AG04450 (cell line): ENCODE measurements at regions not wholly inside any gene's neighbourhood (a gene's known extent, or its start where the extent isn't known, plus 50 kb on each side); places are given as distances from the start of the nearest gene placed in this dataset.

Source experiments
- CTCF ChIA-PET: fragments of 300-600, 350-600 bp; formaldehyde crosslinking; extraction: SDS; loops from one replicate; lab custom pipeline; 2022; ENCODE audit warnings: antibody characterized with exemption, inconsistent platforms; lab: Charles Lee
- POLR2A ChIA-PET: fragments of 350-600 bp; formaldehyde crosslinking; extraction: SDS; loops from one replicate; lab custom pipeline; 2021; ENCODE audit warnings: antibody characterized with exemption, inconsistent platforms; lab: Yijun Ruan, JAX
- DNase-seq: peaks from one replicate; pipeline ENCODE4 v3.0.0-alpha.2; 2011; ENCODE audit warnings: low read depth, low spot score
- H3K27ac ChIP-seq: one replicate; pipeline ENCODE4 v1.5.1; 2012; ENCODE audit warnings: low read depth, low read length, control low read depth
- H3K27me3 ChIP-seq: one replicate; pipeline ENCODE4 v1.6.0; 2012; ENCODE audit warnings: low read length; ENCODE audit not compliant: control insufficient read depth, insufficient read depth
- H3K4me3 ChIP-seq: 2 replicates; pipeline ENCODE4 v1.5.1; 2011; ENCODE audit warnings: mild to moderate bottlenecking, low read depth, low read length, control low read depth
- H3K9me3 ChIP-seq: 2 replicates; pipeline ENCODE4 v1.5.1; 2012; ENCODE audit warnings: low read length; ENCODE audit not compliant: control insufficient read depth, insufficient read depth
- TF ChIP-seq, protein P1 (sequence below): IDR thresholded peaks from 2 replicates; pipeline ENCODE4 v1.5.1; 2011; ENCODE audit warnings: low read depth, low read length, control low read depth, inconsistent platforms

DNA sequence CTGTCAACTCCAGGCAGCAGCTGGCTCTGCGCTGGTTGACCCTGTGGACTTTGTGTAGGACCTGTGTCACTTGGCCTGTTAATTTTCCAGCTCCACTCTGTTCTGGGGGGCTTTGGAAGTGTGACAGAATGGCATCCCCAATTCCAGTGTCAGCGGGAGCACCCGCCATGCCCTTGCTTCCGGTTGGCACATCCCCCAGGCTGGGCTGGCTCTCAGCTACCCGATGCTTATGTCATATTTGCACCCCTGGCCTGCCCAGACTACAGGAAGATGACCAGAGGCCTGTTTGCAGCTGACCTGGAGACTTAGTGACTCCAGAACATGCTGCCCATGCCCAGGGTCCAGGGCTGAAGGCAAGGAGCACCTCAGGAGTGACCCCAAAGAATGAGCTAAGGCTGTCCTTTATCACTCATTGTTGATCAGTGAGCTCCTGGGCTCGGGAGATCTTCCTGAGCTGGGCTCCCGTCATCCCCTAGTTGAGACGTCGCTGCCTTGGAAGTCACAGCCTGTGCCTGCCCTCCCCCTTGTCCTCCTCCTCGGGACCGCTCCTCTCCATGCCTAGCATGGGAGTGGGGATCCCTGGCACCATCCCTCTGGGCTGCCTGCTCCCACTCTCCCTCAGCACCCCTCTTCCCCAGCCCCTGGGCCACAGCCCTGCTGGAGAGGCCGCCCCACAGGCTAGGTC is 163.4 kb upstream of the RTL1 start:
- ChIA-PET CTCF (interaction anchor here (0.8 kb wide), 1 partner anchor 9 kb away, joined by 10 read pairs; no protein-coding TSS in a partner anchor), POLR2A (interaction anchor here (0.7 kb wide), 1 partner anchor 88 kb away, joined by 5 read pairs; no protein-coding TSS in a partner anchor)
- H3K27ac ChIP-seq = no peak overlapping the region
- TF ChIP-seq, protein P1, sequence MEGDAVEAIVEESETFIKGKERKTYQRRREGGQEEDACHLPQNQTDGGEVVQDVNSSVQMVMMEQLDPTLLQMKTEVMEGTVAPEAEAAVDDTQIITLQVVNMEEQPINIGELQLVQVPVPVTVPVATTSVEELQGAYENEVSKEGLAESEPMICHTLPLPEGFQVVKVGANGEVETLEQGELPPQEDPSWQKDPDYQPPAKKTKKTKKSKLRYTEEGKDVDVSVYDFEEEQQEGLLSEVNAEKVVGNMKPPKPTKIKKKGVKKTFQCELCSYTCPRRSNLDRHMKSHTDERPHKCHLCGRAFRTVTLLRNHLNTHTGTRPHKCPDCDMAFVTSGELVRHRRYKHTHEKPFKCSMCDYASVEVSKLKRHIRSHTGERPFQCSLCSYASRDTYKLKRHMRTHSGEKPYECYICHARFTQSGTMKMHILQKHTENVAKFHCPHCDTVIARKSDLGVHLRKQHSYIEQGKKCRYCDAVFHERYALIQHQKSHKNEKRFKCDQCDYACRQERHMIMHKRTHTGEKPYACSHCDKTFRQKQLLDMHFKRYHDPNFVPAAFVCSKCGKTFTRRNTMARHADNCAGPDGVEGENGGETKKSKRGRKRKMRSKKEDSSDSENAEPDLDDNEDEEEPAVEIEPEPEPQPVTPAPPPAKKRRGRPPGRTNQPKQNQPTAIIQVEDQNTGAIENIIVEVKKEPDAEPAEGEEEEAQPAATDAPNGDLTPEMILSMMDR = no peak
- no peak overlapping the region for H3K4me3 ChIP-seq
- no peaks in the 10 kb centered on the region for H3K27me3 ChIP-seq
- DNase-seq = no peak
- peaks cover 13% of the 10 kb centered on the region; the same call in 1 of the 2 replicates for H3K9me3 ChIP-seq

DNA sequence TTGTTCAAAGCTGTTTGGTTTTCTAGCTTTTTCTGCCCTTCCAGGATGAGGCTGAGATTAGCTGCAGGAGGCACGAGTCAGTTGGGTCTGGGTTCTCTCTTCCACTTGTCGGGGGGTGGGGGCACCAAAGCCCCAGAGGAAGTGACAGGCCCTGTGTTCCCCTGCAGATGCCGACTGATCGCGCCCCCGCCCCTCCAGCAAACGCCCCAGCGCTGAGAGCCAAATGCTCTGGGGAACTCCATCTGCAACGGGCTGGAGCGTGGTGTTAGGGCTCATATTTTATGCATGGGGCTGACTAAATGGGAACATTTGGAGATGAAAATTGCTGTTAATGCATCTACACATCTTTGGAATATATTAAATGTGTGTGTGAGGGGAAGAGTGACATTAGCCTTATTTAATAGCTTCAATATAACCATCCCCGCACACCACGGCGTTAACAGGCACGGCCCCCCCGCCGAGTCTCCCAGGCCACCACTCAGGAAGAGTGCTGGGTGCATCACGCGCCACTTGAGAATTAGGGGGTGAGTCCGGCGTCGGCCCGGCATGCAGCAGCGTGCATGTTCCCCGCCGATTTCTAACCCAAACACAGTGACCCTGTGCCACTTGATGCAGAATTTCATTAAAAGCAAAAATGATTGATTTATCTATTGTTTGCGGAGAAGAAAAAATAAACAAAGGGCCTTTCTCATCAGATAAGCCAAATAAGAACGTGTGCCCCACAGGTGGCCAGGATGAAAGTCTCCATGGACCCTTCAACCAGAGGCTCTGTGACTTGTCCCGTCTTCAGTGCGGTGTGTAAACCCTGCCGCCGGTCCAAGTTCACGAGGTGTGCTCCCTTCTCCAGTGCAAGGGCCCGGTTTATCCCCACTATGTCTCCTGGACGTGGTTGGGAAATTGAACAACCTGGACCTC is 165.0 kb upstream of the RTL1 start:
- no peak for DNase-seq
- Histone ChIP-seq H3K9me3 (peaks cover 13% of the 10 kb centered on the region; the same call in 1 of the 2 replicates), H3K27me3 (no peaks in the 10 kb centered on the region), H3K4me3 (no peak overlapping the region), H3K27ac (no peak overlapping the region)
- CTCF ChIA-PET = no interaction called here
- TF ChIP-seq, protein P1 = no peak
- POLR2A ChIA-PET = no interaction called here

DNA sequence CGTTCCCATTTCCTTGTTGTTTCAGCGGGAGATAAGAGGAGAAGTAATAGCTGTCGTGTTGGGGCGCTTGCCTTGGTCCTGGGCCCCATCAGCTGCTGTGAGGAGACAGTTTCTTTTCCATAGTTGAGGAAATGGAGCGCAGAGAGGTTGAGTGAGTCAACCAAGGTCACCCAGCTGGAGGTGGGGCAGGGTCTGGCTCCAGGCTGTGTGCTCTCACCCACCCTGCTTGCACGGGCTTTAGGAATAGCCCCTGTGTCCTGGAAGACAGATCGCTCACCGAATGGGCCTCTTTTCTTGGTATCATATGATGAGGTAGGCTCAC is 165.7 kb upstream of the RTL1 start:
- TF ChIP-seq, protein P1 = no peak
- Histone ChIP-seq H3K4me3 (no peak overlapping the region), H3K27me3 (no peaks in the 10 kb centered on the region), H3K27ac (no peak overlapping the region), H3K9me3 (peaks cover 13% of the 10 kb centered on the region; the same call in 1 of the 2 replicates)
- ChIA-PET CTCF (no interaction called here), POLR2A (no interaction called here)
- DNase-seq = no peak

DNA sequence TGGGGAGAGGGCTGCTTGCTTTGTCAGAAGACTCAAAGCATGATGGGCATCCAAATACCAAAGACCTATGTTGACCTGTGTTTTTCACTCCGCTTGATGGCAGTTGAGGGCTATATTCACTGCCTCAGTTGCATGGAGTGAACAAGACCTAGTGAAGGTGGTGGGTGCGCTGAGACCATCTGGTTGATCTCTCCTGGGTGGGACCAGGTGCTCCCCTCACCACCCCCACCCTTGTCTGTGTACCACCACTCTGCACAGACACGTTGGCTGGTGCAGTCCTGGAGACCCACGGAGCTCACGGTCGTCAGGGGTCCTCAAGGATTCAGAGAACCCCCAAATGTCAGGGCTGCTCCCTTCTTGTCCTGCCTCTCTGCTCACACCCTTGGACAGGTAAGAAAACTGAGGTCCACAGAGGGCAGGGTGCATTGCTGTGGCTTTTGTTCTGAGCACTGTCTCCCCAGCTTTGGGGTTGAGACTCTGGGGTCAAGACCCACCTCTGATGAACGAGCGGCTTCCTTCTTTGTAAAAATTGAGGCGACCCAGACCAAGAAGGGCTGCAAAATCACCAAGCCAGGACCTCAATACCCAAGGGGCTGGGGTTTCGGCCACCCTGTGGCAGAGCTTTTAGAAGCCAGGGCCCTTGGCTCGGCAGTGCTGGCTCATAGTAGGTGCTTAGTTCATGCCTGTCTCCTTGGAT is 166.3 kb upstream of the RTL1 start:
- TF ChIP-seq, protein P1 = no peak
- H3K4me3 ChIP-seq = no peak overlapping the region
- POLR2A ChIA-PET = no interaction called here
- CTCF ChIA-PET = no interaction called here
- H3K9me3 ChIP-seq = peaks cover 13% of the 10 kb centered on the region; the same call in 1 of the 2 replicates
- H3K27ac ChIP-seq = no peak overlapping the region
- DNase-seq = no peak
- no peaks in the 10 kb centered on the region for H3K27me3 ChIP-seq
